Mesothelial cell of epicardium (in vitro differentiated cells): ENCODE measurements at regions not wholly inside any gene's neighbourhood (a gene's known extent, or its start where the extent isn't known, plus 50 kb on each side); places are given as distances from the start of the nearest gene placed in this dataset.

Experiments
- DNase-seq, 2 experiments: peaks; one replicate each; pipeline ENCODE4 v3.0.0; 2021; ENCODE audit warnings: low spot score in 2 of 2; ENCODE audit not compliant: unreplicated experiment in 2 of 2
- H3K27ac Mint-ChIP-seq: 2 replicates; pipeline ENCODE4 v1.8.0; 2021; ENCODE audit warnings: mixed read lengths
- H3K27me3 Mint-ChIP-seq: 2 replicates; pipeline ENCODE4 v1.8.0; 2021; ENCODE audit warnings: low read depth, mixed read lengths
- H3K36me3 Mint-ChIP-seq: 2 replicates; pipeline ENCODE4 v1.8.0; 2021; ENCODE audit warnings: mixed read lengths
- H3K4me1 Mint-ChIP-seq: 2 replicates; pipeline ENCODE4 v1.8.0; 2021; ENCODE audit warnings: mixed read lengths
- H3K4me3 Mint-ChIP-seq: 2 replicates; pipeline ENCODE4 v1.8.0; 2021; ENCODE audit warnings: mild to moderate bottlenecking, moderate library complexity, mixed read lengths
- H3K9me3 Mint-ChIP-seq: 2 replicates; pipeline ENCODE4 v1.8.0; 2021; ENCODE audit warnings: mixed read lengths
- CTCF ChIP-seq: fragments of 200-600 bp; sonication (generic); IDR thresholded peaks from one replicate; pipeline ENCODE4 v1.5.0; 2021; ENCODE audit warnings: antibody characterized with exemption; ENCODE audit not compliant: unreplicated experiment

- Mint-ChIP-seq H3K27me3 (peaks cover 66% of the 10 kb centered on the region), H3K4me3 (no peak overlapping the region), H3K27ac (no peak overlapping the region), H3K4me1 (no peaks in the 10 kb centered on the region), H3K9me3 (no peaks in the 10 kb centered on the region), H3K36me3 (no peaks in the 10 kb centered on the region)
- no peak for TF ChIP-seq CTCF
- no peak for DNase-seq
Observed at GRCh38 chr14:36465178-36465577, 54.9 kb downstream of the NKX2-1 start.

DNA sequence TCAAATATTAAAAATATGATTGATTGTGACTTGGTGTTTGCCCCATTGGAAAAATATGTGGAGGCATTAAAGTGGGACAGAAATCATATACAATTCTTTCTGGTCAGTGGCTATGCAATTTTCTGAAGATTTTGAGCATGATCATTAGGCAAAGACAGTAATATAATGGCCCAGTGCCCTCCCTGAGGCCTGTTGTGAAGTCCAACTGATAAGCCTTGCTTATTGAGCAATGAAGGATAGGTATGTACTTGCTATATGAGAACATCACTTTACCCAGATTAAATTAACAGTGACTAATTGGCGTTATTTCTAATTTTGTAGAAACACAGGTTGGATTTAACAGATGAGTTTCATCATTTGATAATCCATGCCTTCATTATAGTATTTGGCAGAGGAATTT is 57.1 kb downstream of the NKX2-1 start:
- no peak for DNase-seq
- H3K36me3 Mint-ChIP-seq = no peaks in the 10 kb centered on the region
- no peak overlapping the region for H3K4me3 Mint-ChIP-seq
- no peak for TF ChIP-seq CTCF
- no peak overlapping the region for H3K27ac Mint-ChIP-seq
- peaks cover 58% of the 10 kb centered on the region for H3K27me3 Mint-ChIP-seq
- no peaks in the 10 kb centered on the region for H3K9me3 Mint-ChIP-seq
- H3K4me1 Mint-ChIP-seq = no peaks in the 10 kb centered on the region

GRCh38 chr14:36455241-36455627 is 64.8 kb downstream of the NKX2-1 start:
- H3K27ac Mint-ChIP-seq = no peak overlapping the region
- H3K27me3 Mint-ChIP-seq = peaks cover 11% of the 10 kb centered on the region
- H3K36me3 Mint-ChIP-seq = no peaks in the 10 kb centered on the region
- H3K4me3 Mint-ChIP-seq = no peak overlapping the region
- no peak for DNase-seq
- H3K4me1 Mint-ChIP-seq = no peaks in the 10 kb centered on the region
- H3K9me3 Mint-ChIP-seq = no peaks in the 10 kb centered on the region
- TF ChIP-seq CTCF = no peak

DNA sequence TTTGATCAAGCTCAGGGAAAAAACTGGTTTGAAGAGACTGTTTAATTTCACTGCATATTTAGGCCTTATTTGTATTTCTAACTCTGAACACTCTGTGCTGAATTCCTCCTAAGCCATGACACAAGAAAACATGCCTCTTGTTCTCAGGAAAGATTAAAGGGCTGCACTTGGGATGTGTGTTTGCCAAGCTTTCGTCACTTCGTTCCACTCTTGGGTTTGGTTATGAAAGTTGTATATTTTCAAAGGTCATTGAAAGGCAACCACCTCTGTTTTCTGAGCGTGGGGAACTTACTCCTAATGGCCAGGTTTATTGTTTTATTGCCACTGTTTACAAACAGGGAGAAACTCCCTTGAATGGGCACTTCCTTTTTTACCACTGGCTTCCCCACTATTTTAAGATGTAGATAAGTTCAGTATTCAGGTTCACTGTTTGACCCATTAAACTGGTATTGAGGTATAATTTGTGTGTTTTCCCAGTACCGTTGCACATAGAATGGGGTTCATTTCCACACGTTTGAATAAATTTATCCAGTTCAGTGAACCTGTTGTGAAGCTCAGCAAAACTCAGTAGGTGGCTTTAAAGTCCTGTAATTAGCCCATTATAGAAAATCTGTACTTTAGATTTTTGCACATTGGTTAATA is 65.3 kb downstream of the NKX2-1 start:
- H3K27ac Mint-ChIP-seq = no peak overlapping the region
- H3K27me3 Mint-ChIP-seq = peaks cover 7% of the 10 kb centered on the region
- no peak for DNase-seq
- H3K9me3 Mint-ChIP-seq = no peaks in the 10 kb centered on the region
- no peaks in the 10 kb centered on the region for H3K36me3 Mint-ChIP-seq
- no peak for TF ChIP-seq CTCF
- H3K4me3 Mint-ChIP-seq = no peak overlapping the region
- no peaks in the 10 kb centered on the region for H3K4me1 Mint-ChIP-seq

DNA sequence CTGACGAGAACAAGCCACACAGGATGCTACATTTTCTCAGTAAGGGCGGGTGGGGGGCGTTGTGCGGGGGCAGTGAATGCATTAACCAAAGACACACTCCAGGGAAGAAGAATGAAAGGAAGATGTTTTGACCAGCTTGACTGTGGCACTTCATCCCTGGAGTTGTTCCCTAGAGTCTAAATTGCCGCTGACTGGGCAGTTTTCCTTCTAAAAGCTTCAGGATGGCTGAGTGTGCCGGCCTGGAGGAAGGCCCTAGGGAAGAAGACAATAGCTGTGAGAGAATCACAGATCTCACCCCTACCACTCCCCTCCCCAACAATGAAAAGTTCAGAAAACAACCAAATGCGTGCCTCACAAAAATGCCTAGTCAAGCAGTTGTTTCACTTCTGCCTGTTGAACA is 67.2 kb downstream of the NKX2-1 start:
- no peaks in the 10 kb centered on the region for H3K9me3 Mint-ChIP-seq
- no peaks in the 10 kb centered on the region for H3K4me1 Mint-ChIP-seq
- TF ChIP-seq CTCF = no peak
- H3K27me3 Mint-ChIP-seq = peaks cover under 1% of the 10 kb centered on the region
- H3K27ac Mint-ChIP-seq = no peak overlapping the region
- DNase-seq = no peak
- no peak overlapping the region for H3K4me3 Mint-ChIP-seq
- no peaks in the 10 kb centered on the region for H3K36me3 Mint-ChIP-seq
